GM12865 (cell line): ENCODE measurements at regions not wholly inside any gene's neighbourhood (a gene's known extent, or its start where the extent isn't known, plus 50 kb on each side); places are given as distances from the start of the nearest gene placed in this dataset.

Experiments used
- DNase-seq: peaks from one replicate; pipeline ENCODE4 v3.0.0; 2010; ENCODE audit warnings: low read depth
- H3K4me3 ChIP-seq: 2 replicates; pipeline ENCODE4 v1.5.1; 2011; ENCODE audit warnings: mild to moderate bottlenecking, low read depth, low read length, control low read depth
- CTCF ChIP-seq: IDR thresholded peaks from 2 replicates; pipeline ENCODE4 v1.5.1; 2011; ENCODE audit warnings: low read length, control low read depth, low read depth, inconsistent platforms; ENCODE audit not compliant: insufficient read depth; ENCODE audit errors: missing control alignments

GRCh38 chr7:88617185-88617584 is 142.3 kb upstream of the ZNF804B start:
- no peak for TF ChIP-seq CTCF
- DNase-seq: no peak
- H3K4me3 ChIP-seq: no peak overlapping the region

GRCh38 chr7:88615336-88615735 is 144.2 kb upstream of the ZNF804B start:
- no peak for TF ChIP-seq CTCF

GRCh38 chr7:88614736-88615135 is 144.8 kb upstream of the ZNF804B start:
- H3K4me3 ChIP-seq: no peak overlapping the region
- no peak for DNase-seq
- no peak for TF ChIP-seq CTCF

More at GRCh38 chr7:88615336-88615735, 144.2 kb upstream of the ZNF804B start:
- DNase-seq: no peak
- no peak overlapping the region for H3K4me3 ChIP-seq

GRCh38 chr7:88610942-88611341 is 148.6 kb upstream of the ZNF804B start:
- no peak overlapping the region for H3K4me3 ChIP-seq
- no peak for TF ChIP-seq CTCF
- DNase-seq: no peak

GRCh38 chr7:88600695-88601094 is 158.8 kb upstream of the ZNF804B start:
- no peak for DNase-seq
- H3K4me3 ChIP-seq: no peak overlapping the region
- TF ChIP-seq CTCF: no peak

GRCh38 chr7:88599528-88599927 is 160.0 kb upstream of the ZNF804B start:
- DNase-seq: no peak
- TF ChIP-seq CTCF: no peak
- no peak overlapping the region for H3K4me3 ChIP-seq

GRCh38 chr7:88597941-88598425 is 161.5 kb upstream of the ZNF804B start:
- no peak for TF ChIP-seq CTCF
- DNase-seq: no peak
- H3K4me3 ChIP-seq: no peak overlapping the region
